NT2/D1 (cell line): ENCODE measurements at regions not wholly inside any gene's neighbourhood (a gene's known extent, or its start where the extent isn't known, plus 50 kb on each side); places are given as distances from the start of the nearest gene placed in this dataset.

ENCODE experiments used
- YY1 ChIP-seq: IDR thresholded peaks from 2 replicates; pipeline ENCODE4 v1.6.1; 2011; ENCODE audit not compliant: insufficient read length, insufficient read depth
- ZNF274 ChIP-seq: IDR thresholded peaks from 2 replicates; pipeline ENCODE4 v1.6.1; 2011; ENCODE audit warnings: mild to moderate bottlenecking, low read depth, low read length

DNA sequence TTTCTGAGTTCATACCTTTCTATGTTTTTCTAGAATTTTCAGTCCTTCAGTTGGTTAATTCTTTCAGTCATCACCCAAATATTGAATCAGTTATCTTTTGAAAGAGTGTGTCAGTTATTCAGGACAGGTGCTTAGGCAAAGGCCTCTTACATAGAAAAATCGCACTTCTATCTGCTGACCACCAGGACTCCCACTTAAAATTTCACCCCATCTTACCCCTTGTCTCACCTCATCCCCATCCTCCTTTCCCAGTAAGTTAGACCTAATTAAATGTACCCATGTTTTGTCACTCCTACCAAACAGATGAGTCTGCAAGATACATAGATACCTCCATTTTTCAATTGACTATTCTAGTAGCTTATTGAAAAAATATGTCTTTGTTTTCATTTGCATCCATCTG, 159.9 kb upstream of the PIK3R1 start:
- TF ChIP-seq YY1 (no peak), ZNF274 (no peak)
